ENCODE measurements at regions not wholly inside any gene's neighbourhood (a gene's known extent, or its start where the extent isn't known, plus 50 kb on each side); places are given as distances from the start of the nearest gene placed in this dataset.
"Not testable (repeated sequence)": the region's sequence is repeated elsewhere in the genome, so short reads cannot be mapped to it uniquely, and the experiment has no call there.

GRCh38 chr22:34326901-34327300 lies 406.6 kb upstream of the LARGE1 start:
- DNase-seq, result no peak

GRCh38 chr22:34330432-34330831 lies 410.2 kb upstream of the LARGE1 start:
- no peak for DNase-seq

- DNase-seq, result no peak
These were observed 413.0 kb upstream of the LARGE1 start for GRCh38 chr22:34333285-34333684.

- no peak for DNase-seq
These were observed 414.6 kb upstream of the LARGE1 start for GRCh38 chr22:34334893-34335292.

GRCh38 chr22:34344702-34345101 lies 424.4 kb upstream of the LARGE1 start:
- DNase-seq, result no peak

- no peak for DNase-seq
These were observed 434.0 kb upstream of the LARGE1 start for GRCh38 chr22:34354071-34354817.

- no peak for DNase-seq
These were observed 436.2 kb upstream of the LARGE1 start for GRCh38 chr22:34356481-34356880.

GRCh38 chr22:34370711-34371110 lies 450.4 kb upstream of the LARGE1 start:
- DNase-seq, result no peak

GRCh38 chr22:34379825-34380224 lies 459.5 kb upstream of the LARGE1 start:
- DNase-seq, result no peak

- no peak for DNase-seq
These were observed 460.3 kb upstream of the LARGE1 start for GRCh38 chr22:34380532-34380931.

GRCh38 chr22:34390400-34390799 lies 470.1 kb upstream of the LARGE1 start:
- DNase-seq, result no peak

- no peak for DNase-seq
These were observed 475.1 kb upstream of the LARGE1 start for GRCh38 chr22:34395370-34395769.

- DNase-seq, result no peak
These were observed 483.4 kb upstream of the LARGE1 start for GRCh38 chr22:34403667-34404066.

- DNase-seq, result no peak
These were observed 489.8 kb upstream of the LARGE1 start for GRCh38 chr22:34410111-34410510.

- peak; percentile 2 to 13 for DNase-seq
These were observed 494.5 kb upstream of the LARGE1 start for GRCh38 chr22:34414467-34415440.

- no peak for DNase-seq
These were observed 496.0 kb upstream of the LARGE1 start for GRCh38 chr22:34416022-34416860.

- DNase-seq, result not testable (repeated sequence)
These were observed 502.7 kb upstream of the LARGE1 start for GRCh38 chr22:34422948-34423347.

GRCh38 chr22:34427436-34427835 lies 507.2 kb upstream of the LARGE1 start:
- no peak for DNase-seq

- no peak for DNase-seq
These were observed 507.6 kb upstream of the LARGE1 start for GRCh38 chr22:34427841-34428240.

- DNase-seq, result no peak
These were observed 509.0 kb upstream of the LARGE1 start for GRCh38 chr22:34429314-34429713.

- DNase-seq, result no peak
These were observed 510.1 kb upstream of the LARGE1 start for GRCh38 chr22:34430386-34430785.

- no peak for DNase-seq
These were observed 514.1 kb upstream of the LARGE1 start for GRCh38 chr22:34434371-34434770.

- DNase-seq, result no peak
These were observed 516.9 kb upstream of the LARGE1 start for GRCh38 chr22:34437140-34437539.

Measured in stimulated activated CD4-positive, alpha-beta T cell treated with anti-CD3 and anti-CD28 coated beads, Interleukin-2, amount 100 ng/mL, for 48 hours (primary cell).